SK-N-SH (cell line): ENCODE measurements at regions not wholly inside any gene's neighbourhood (a gene's known extent, or its start where the extent isn't known, plus 50 kb on each side); places are given as distances from the start of the nearest gene placed in this dataset.

Source experiments
- CTCF ChIA-PET: fragments of 300-600, 350-600 bp; formaldehyde crosslinking; extraction: SDS; loops from one replicate; lab custom pipeline; 2021; lab: Yijun Ruan, JAX
- POLR2A ChIA-PET: fragments of 350-600 bp; sonication (Branson Sonifier 250); formaldehyde crosslinking; extraction: SDS; loops from one replicate; lab custom pipeline; 2020; ENCODE audit warnings: antibody characterized with exemption, inconsistent platforms; lab: Yijun Ruan, JAX
- DNase-seq: peaks from one replicate; pipeline ENCODE4 v3.0.0; 2012
- H2AFZ ChIP-seq: fragments of 200-600 bp; sonication (generic); 2 replicates; pipeline ENCODE4 v1.8.1; 2016; ENCODE audit warnings: antibody characterized with exemption, mild to moderate bottlenecking, low read depth
- H3F3A ChIP-seq: fragments of 200-600 bp; sonication (generic); replicated peaks from 2 replicates; pipeline ENCODE3; 2016; ENCODE audit warnings: antibody characterized with exemption, mild to moderate bottlenecking; ENCODE audit not compliant: insufficient read depth
- H3K27ac ChIP-seq, 2 experiments: fragments of 200-500 bp in 1 of 2; fragments of 200-600 bp in 1 of 2; sonication (Bioruptor generic) in 1 of 2; sonication (generic), shearing (Covaris generic) in 1 of 2; 2 replicates each; pipeline versions ENCODE4 v1.5.1 to v1.6.1; 2014 to 2016; ENCODE audit warnings: low read depth in 2 of 2, inconsistent platforms in 1 of 2, low read length in 1 of 2, mild to moderate bottlenecking in 1 of 2, mixed read lengths in 1 of 2
- H3K27me3 ChIP-seq: fragments of 200-600 bp; sonication (generic), shearing (Covaris generic); 2 replicates; pipeline ENCODE4 v1.6.1; 2016; ENCODE audit warnings: mixed run types; ENCODE audit not compliant: insufficient read depth
- H3K36me3 ChIP-seq, 2 experiments: fragments of 200-500 bp in 1 of 2; fragments of 200-600 bp in 1 of 2; sonication (Bioruptor generic) in 1 of 2; sonication (generic) in 1 of 2; replicated peaks in 1 of 2; 2 replicates each; pipeline versions ENCODE3 to v1.5.1; 2014 to 2016; ENCODE audit warnings: low read length in 1 of 2, mild to moderate bottlenecking in 1 of 2; ENCODE audit not compliant: insufficient read depth in 2 of 2, control insufficient read depth in 1 of 2
- H3K4me1 ChIP-seq, 2 experiments: fragments of 200-500 bp in 1 of 2; fragments of 200-600 bp in 1 of 2; sonication (Bioruptor generic) in 1 of 2; sonication (generic), shearing (Covaris generic) in 1 of 2; 2 replicates each; pipeline versions ENCODE4 v1.5.1 to v1.6.1; 2014 to 2016; ENCODE audit warnings: low read depth in 1 of 2, low read length in 1 of 2, mixed run types in 1 of 2; ENCODE audit not compliant: insufficient read depth in 2 of 2, control insufficient read depth in 1 of 2
- H3K4me2 ChIP-seq: fragments of 200-600 bp; sonication (generic), shearing (Covaris generic); 2 replicates; pipeline ENCODE4 v1.6.1; 2017; ENCODE audit warnings: mixed run types
- H3K4me3 ChIP-seq, 2 experiments: fragments of 200-500 bp in 1 of 2; fragments of 200-600 bp in 1 of 2; sonication (Bioruptor generic) in 1 of 2; sonication (generic), shearing (Covaris generic) in 1 of 2; 2 replicates each; pipeline versions ENCODE4 v1.5.1 to v1.8.1; 2014 to 2016; ENCODE audit warnings: low read depth in 2 of 2, inconsistent platforms in 1 of 2, low read length in 1 of 2, mild to moderate bottlenecking in 1 of 2, mixed read lengths in 1 of 2, moderate library complexity in 1 of 2
- H3K79me2 ChIP-seq: fragments of 200-600 bp; sonication (generic); 2 replicates; pipeline ENCODE4 v1.8.1; 2017; ENCODE audit warnings: mild to moderate bottlenecking; ENCODE audit not compliant: insufficient read depth
- H3K9ac ChIP-seq: fragments of 200-600 bp; sonication (generic); 2 replicates; pipeline ENCODE4 v1.6.1; 2017; ENCODE audit warnings: mixed run types
- H3K9me2 ChIP-seq: fragments of 200-600 bp; sonication (generic); 2 replicates; pipeline ENCODE4 v1.6.1; 2017; ENCODE audit warnings: mixed run types
- H3K9me3 ChIP-seq: fragments of 200-600 bp; sonication (generic); 2 replicates; pipeline ENCODE4 v1.6.1; 2017; ENCODE audit warnings: mixed run types, mild to moderate bottlenecking, moderate library complexity
- H4K20me1 ChIP-seq: fragments of 200-600 bp; sonication (generic); 2 replicates; pipeline ENCODE4 v1.6.1; 2017; ENCODE audit warnings: mild to moderate bottlenecking, mixed run types; ENCODE audit not compliant: insufficient read depth
- CHD2 ChIP-seq: fragments of 150-350 bp; IDR thresholded peaks from 2 replicates; pipeline ENCODE4 v1.6.1; 2018; ENCODE audit warnings: low read length; ENCODE audit not compliant: partially characterized antibody
- CTCF ChIP-seq: fragments of 200-600 bp; sonication (generic); IDR thresholded peaks from 2 replicates; pipeline ENCODE4 v1.6.1; 2017; ENCODE audit warnings: antibody characterized with exemption, mild to moderate bottlenecking, moderate library complexity
- EZH2phosphoT487 ChIP-seq: fragments of 200-600 bp; sonication (generic); IDR thresholded peaks from 2 replicates; pipeline ENCODE4 v1.6.1; 2017; ENCODE audit warnings: low read depth, mixed run types, mild to moderate bottlenecking, antibody characterized with exemption, moderate library complexity, borderline replicate concordance
- FOSL2 ChIP-seq: IDR thresholded peaks from 2 replicates; pipeline ENCODE4 v1.4.0; 2012; ENCODE audit warnings: low read depth, mild to moderate bottlenecking, moderate library complexity, borderline replicate concordance
- FOXJ3 ChIP-seq: sonication (generic); formaldehyde crosslinking; IDR thresholded peaks from 2 replicates; pipeline ENCODE4 v1.5.1; 2020; ENCODE audit warnings: mild to moderate bottlenecking, missing genetic modification reagents
- GATA2 ChIP-seq: sonication (generic); formaldehyde crosslinking; IDR thresholded peaks from 2 replicates; pipeline ENCODE4 v1.5.0; 2020; ENCODE audit warnings: mild to moderate bottlenecking, missing genetic modification reagents
- MXI1 ChIP-seq: IDR thresholded peaks from 2 replicates; pipeline ENCODE4 v1.6.1; 2012; ENCODE audit warnings: mild to moderate bottlenecking, low read depth, low read length, improper control_type of control experiment
- RXRA ChIP-seq: IDR thresholded peaks from 2 replicates; pipeline ENCODE4 v1.4.0; 2012; ENCODE audit warnings: low read depth, mild to moderate bottlenecking, borderline replicate concordance
- SMC3 ChIP-seq: IDR thresholded peaks from 2 replicates; pipeline ENCODE4 v1.6.1; 2012; ENCODE audit warnings: low read depth, low read length, improper control_type of control experiment
- TCF12 ChIP-seq: IDR thresholded peaks from 2 replicates; pipeline ENCODE4 v1.4.0; 2012
- USF1 ChIP-seq: IDR thresholded peaks from 2 replicates; pipeline ENCODE4 v1.4.0; 2012; ENCODE audit warnings: low read depth, borderline replicate concordance
- WGBS: methylation state at CpG from one replicate; pipeline ENCODE4 v1.1.6; 2017; ENCODE audit warnings: low lambda C conversion rate; 5-methylcytosine and 5-hydroxymethylcytosine counted together
- TF ChIP-seq, protein P1 (sequence below): fragments of 150-350 bp; IDR thresholded peaks from 2 replicates; pipeline ENCODE4 v1.6.1; 2016; ENCODE audit warnings: mild to moderate bottlenecking, low read depth, low read length

- 79% methylated on average over 8 of the region's 8 CpGs for WGBS
- CTCF ChIA-PET: no interaction called here
Observed at GRCh38 chr10:92747066-92747465, 57.3 kb downstream of the HHEX start.

GRCh38 chr10:92747600-92747999 is 57.8 kb downstream of the HHEX start:
- ChIA-PET CTCF (interaction anchor here (0.6 kb wide), 1 partner anchor 12 kb away, joined by 3 read pairs; no protein-coding TSS in a partner anchor), POLR2A (no interaction called here)
- DNase-seq: no peak
- TF ChIP-seq FOSL2 (no peak), RXRA (no peak)
- Histone ChIP-seq H3K9ac (no peak overlapping the region), H3K4me2 (no peak overlapping the region), H3K4me3 (no peak overlapping the region), H3K27me3 (no peaks in the 10 kb centered on the region; the same call in 1 of the 2 replicates), H3K9me2 (no peaks in the 10 kb centered on the region), H4K20me1 (no peaks in the 10 kb centered on the region), H3F3A (no peaks in the 10 kb centered on the region), H3K27ac (no peak overlapping the region), H3K4me1 (no peaks in the 10 kb centered on the region; a peak in 1 of 4 replicates), H3K79me2 (no peaks in the 10 kb centered on the region), H3K36me3 (no peaks in the 10 kb centered on the region), H2AFZ (no peak overlapping the region), H3K9me3 (no peaks in the 10 kb centered on the region)
- 100% methylated on average over 1 of the region's 2 CpGs for WGBS

More at GRCh38 chr10:92747066-92747465, 57.3 kb downstream of the HHEX start:
- Histone ChIP-seq H3K36me3 (no peaks in the 10 kb centered on the region), H3K4me3 (no peak overlapping the region), H3K9me3 (no peaks in the 10 kb centered on the region), H3F3A (no peaks in the 10 kb centered on the region), H3K27me3 (no peaks in the 10 kb centered on the region; the same call in 1 of the 2 replicates), H3K9ac (no peak overlapping the region), H4K20me1 (no peaks in the 10 kb centered on the region), H2AFZ (no peak overlapping the region), H3K4me2 (no peak overlapping the region), H3K27ac (no peak overlapping the region), H3K9me2 (no peaks in the 10 kb centered on the region), H3K4me1 (no peaks in the 10 kb centered on the region; a peak in 1 of 4 replicates), H3K79me2 (no peaks in the 10 kb centered on the region)
- DNase-seq: no peak
- POLR2A ChIA-PET: no interaction called here
- no peak for TF ChIP-seq EZH2phosphoT487
- no peak for TF ChIP-seq CHD2
- no peak for TF ChIP-seq SMC3
- TF ChIP-seq TCF12: no peak
- TF ChIP-seq FOXJ3 (CRISPR knock-in tag): no peak

- H2AFZ ChIP-seq: no peak overlapping the region
- H3K9ac ChIP-seq: no peak overlapping the region
- 66% methylated on average over 9 of the region's 9 CpGs for WGBS
- TF ChIP-seq FOXJ3 (CRISPR knock-in tag) (no peak), CTCF (no peak), FOSL2 (no peak), USF1 (no peak), SMC3 (no peak), GATA2 (CRISPR knock-in tag) (no peak), MXI1 (no peak)
- TF ChIP-seq, protein P1, sequence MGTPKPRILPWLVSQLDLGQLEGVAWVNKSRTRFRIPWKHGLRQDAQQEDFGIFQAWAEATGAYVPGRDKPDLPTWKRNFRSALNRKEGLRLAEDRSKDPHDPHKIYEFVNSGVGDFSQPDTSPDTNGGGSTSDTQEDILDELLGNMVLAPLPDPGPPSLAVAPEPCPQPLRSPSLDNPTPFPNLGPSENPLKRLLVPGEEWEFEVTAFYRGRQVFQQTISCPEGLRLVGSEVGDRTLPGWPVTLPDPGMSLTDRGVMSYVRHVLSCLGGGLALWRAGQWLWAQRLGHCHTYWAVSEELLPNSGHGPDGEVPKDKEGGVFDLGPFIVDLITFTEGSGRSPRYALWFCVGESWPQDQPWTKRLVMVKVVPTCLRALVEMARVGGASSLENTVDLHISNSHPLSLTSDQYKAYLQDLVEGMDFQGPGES: no peak
- DNase-seq: no peak
- no peaks in the 10 kb centered on the region for H3K79me2 ChIP-seq
- no peak overlapping the region for H3K4me3 ChIP-seq
- POLR2A ChIA-PET: no interaction called here
- no peaks in the 10 kb centered on the region for H4K20me1 ChIP-seq
- H3K9me3 ChIP-seq: no peaks in the 10 kb centered on the region
- H3K4me1 ChIP-seq: no peaks in the 10 kb centered on the region; a peak in 1 of 4 replicates
- H3K9me2 ChIP-seq: no peaks in the 10 kb centered on the region
- no peaks in the 10 kb centered on the region; the same call in 1 of the 2 replicates for H3K27me3 ChIP-seq
- no peaks in the 10 kb centered on the region for H3K36me3 ChIP-seq
- H3F3A ChIP-seq: no peaks in the 10 kb centered on the region
- CTCF ChIA-PET: interaction anchor here (1.2 kb wide), 1 partner anchor 92 kb away, joined by 3 read pairs; no protein-coding TSS in a partner anchor
- H3K27ac ChIP-seq: no peak overlapping the region
- no peak overlapping the region for H3K4me2 ChIP-seq
Observed at GRCh38 chr10:92750791-92751533, 61.2 kb downstream of the HHEX start.
